Colonic mucosa (tissue), 4 donors: ENCODE measurements at regions not wholly inside any gene's neighbourhood (a gene's known extent, or its start where the extent isn't known, plus 50 kb on each side); places are given as distances from the start of the nearest gene placed in this dataset.

Source experiments
- DNase-seq: peaks from one replicate; pipeline ENCODE4 v3.0.0-alpha.2; 2020
- H3K27ac ChIP-seq: fragments of 200-600 bp; one replicate; pipeline ENCODE4 v1.8.0; 2021
- H3K27me3 ChIP-seq: fragments of 200-600 bp; one replicate; pipeline ENCODE4 v1.8.0; 2021
- H3K36me3 ChIP-seq: fragments of 200-600 bp; one replicate; pipeline ENCODE4 v1.8.0; 2021
- H3K4me1 ChIP-seq: fragments of 200-600 bp; one replicate; pipeline ENCODE4 v1.8.0; 2021; ENCODE audit warnings: mild to moderate bottlenecking
- H3K4me3 ChIP-seq: fragments of 200-600 bp; one replicate; pipeline ENCODE4 v1.8.0; 2021
- H3K9ac ChIP-seq, 2 donors: one replicate each; pipeline ENCODE4 v1.7.0; 2013; ENCODE audit warnings: control low read depth in 2 of 2, low read depth in 2 of 2, low read length in 2 of 2
- H3K9me3 ChIP-seq: fragments of 200-600 bp; one replicate; pipeline ENCODE4 v1.8.0; 2021
- CTCF ChIP-seq: fragments of 200-600 bp; IDR thresholded peaks from one replicate; pipeline ENCODE4 v1.8.0; 2022; ENCODE audit warnings: antibody characterized with exemption, mild to moderate bottlenecking
- intact Hi-C: fragments of 100-400 bp; cut with DNase I; formaldehyde crosslinking; loops from one replicate; pipeline ENCODE4 v1.14.1; 2022
- donor health status: healthy.
- donor health status: DM: no; HTN: no; CAD: no.
- donor health status: DM: no; HTN: no; CAD: no.

GRCh38 chr18:61729322-61729721 is 163.5 kb downstream of the RNF152 start:
- no peak for TF ChIP-seq CTCF
- H3K9me3 ChIP-seq = no peaks in the 10 kb centered on the region
- no peaks in the 10 kb centered on the region for H3K27me3 ChIP-seq
- H3K36me3 ChIP-seq = no peaks in the 10 kb centered on the region
- no peak overlapping the region for H3K27ac ChIP-seq
- intact Hi-C loops = no loop called here
- DNase-seq = no peak
- H3K4me1 ChIP-seq = no peaks in the 10 kb centered on the region
- no peak overlapping the region for H3K4me3 ChIP-seq
- H3K9ac ChIP-seq = no peak overlapping the region

- H3K9ac ChIP-seq = no peak overlapping the region
- TF ChIP-seq CTCF = no peak
- intact Hi-C loops = no loop called here
Measured at GRCh38 chr18:61727241-61728193, 165.3 kb downstream of the RNF152 start.

GRCh38 chr18:61724532-61724931 is 168.3 kb downstream of the RNF152 start:
- Histone ChIP-seq H3K27ac (no peak overlapping the region), H3K9me3 (no peaks in the 10 kb centered on the region), H3K4me1 (no peaks in the 10 kb centered on the region), H3K4me3 (no peak overlapping the region), H3K9ac (no peak overlapping the region), H3K27me3 (no peaks in the 10 kb centered on the region), H3K36me3 (no peaks in the 10 kb centered on the region)
- TF ChIP-seq CTCF = no peak
- no peak for DNase-seq
- intact Hi-C loops = no loop called here

More at GRCh38 chr18:61727241-61728193, 165.3 kb downstream of the RNF152 start:
- DNase-seq = no peak
- H3K4me3 ChIP-seq = no peak overlapping the region
- H3K27ac ChIP-seq = no peak overlapping the region
- H3K27me3 ChIP-seq = no peaks in the 10 kb centered on the region
- no peaks in the 10 kb centered on the region for H3K4me1 ChIP-seq
- no peaks in the 10 kb centered on the region for H3K36me3 ChIP-seq
- H3K9me3 ChIP-seq = no peaks in the 10 kb centered on the region

- no peak for TF ChIP-seq CTCF
- Histone ChIP-seq H3K9ac (no peak overlapping the region), H3K36me3 (no peaks in the 10 kb centered on the region), H3K4me1 (no peaks in the 10 kb centered on the region), H3K9me3 (no peaks in the 10 kb centered on the region), H3K27ac (no peak overlapping the region), H3K27me3 (no peaks in the 10 kb centered on the region), H3K4me3 (no peak overlapping the region)
- intact Hi-C loops = no loop called here
- DNase-seq = no peak
Measured at GRCh38 chr18:61722247-61722646, 170.6 kb downstream of the RNF152 start.

- Histone ChIP-seq H3K36me3 (no peaks in the 10 kb centered on the region), H3K4me1 (no peaks in the 10 kb centered on the region), H3K27me3 (no peaks in the 10 kb centered on the region), H3K9me3 (no peaks in the 10 kb centered on the region), H3K27ac (no peak overlapping the region), H3K4me3 (no peak overlapping the region), H3K9ac (no peak overlapping the region)
- intact Hi-C loops = no loop called here
- TF ChIP-seq CTCF = no peak
- DNase-seq = no peak
Measured at GRCh38 chr18:61720496-61720895, 172.3 kb downstream of the RNF152 start.
